CD1c-positive myeloid dendritic cell (primary cell): ENCODE measurements at regions not wholly inside any gene's neighbourhood (a gene's known extent, or its start where the extent isn't known, plus 50 kb on each side); places are given as distances from the start of the nearest gene placed in this dataset.
"Not testable (repeated sequence)": the region's sequence is repeated elsewhere in the genome, so short reads cannot be mapped to it uniquely, and the experiment has no call there.

Source experiments
- DNase-seq: peaks from one replicate; pipeline ENCODE4 v3.0.0-alpha.2; 2016; ENCODE audit errors: extremely low spot score

DNA sequence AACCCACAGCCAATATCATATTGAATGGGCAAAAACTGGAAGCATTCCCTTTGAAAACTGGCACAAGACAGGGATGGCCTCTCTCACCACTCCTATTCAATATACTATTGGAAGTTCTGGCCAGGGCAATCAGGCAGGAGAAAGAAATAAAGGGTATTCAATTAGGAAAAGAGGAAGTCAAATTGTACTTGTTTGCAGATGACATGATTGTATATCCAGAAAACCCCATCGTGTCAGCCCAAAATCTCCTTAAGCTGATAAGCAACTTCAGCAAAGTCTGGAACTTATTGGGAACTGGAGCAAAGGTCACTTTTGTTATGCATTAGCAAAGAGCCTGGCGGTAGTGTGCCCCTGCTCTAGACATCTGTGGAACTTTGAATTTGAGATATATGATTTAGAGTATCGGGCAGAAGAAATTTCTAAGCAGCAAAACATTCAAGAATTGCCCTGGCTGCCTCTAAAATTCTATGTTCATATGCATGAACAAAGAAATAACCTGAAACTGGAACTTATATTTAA, 53.4 kb upstream of the PSMA1 start:
- DNase-seq, result not testable (repeated sequence)

- no peak for DNase-seq
These were observed 57.1 kb upstream of the PSMA1 start for GRCh38 chr11:14577292-14577691.

- no peak for DNase-seq
These were observed 57.8 kb upstream of the PSMA1 start for GRCh38 chr11:14577835-14578529.

- peak; percentile 77 for DNase-seq
These were observed 58.4 kb upstream of the PSMA1 start for GRCh38 chr11:14578541-14578956.

DNA sequence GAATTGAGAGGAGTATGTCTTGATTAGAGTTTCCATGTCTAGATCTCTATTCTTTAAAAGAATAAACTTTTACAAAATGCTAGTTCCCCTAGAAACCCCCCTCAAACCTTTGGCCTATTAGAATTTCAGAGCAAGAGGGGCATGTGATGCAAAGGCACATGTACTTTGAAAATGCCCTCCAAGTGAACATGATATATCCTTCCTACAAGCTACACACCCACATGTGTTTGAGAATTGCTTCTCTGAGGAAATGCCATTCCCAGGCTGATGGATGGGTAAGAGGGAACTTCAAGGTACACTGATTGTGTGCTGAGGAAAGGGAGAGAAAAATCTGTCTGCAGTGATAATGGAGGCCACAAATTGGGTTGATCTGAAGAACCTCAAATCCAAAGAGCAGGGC, 59.5 kb upstream of the PSMA1 start:
- no peak for DNase-seq

DNA sequence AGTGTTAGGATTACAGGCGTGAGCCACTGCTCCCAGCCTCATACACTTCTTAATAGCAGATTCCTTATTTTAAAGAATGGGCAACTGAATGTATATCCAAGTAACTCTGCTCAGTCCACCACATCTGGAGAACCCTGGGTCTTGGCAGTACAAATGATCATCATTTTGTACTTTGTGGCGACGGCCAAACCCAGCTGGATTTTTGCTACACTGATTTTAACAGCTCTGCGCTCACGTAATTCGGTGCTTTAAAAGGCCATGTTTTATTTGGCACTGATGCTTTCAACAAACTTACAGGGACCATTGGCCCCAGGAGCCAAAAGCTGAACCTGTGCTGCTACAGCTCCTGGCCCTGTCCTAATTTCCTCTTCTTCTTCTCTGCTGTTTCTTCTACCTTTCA, 60.8 kb upstream of the PDE3B start:
- no peak for DNase-seq

GRCh38 chr11:14583252-14584034, 60.2 kb upstream of the PDE3B start:
- no peak for DNase-seq

DNA sequence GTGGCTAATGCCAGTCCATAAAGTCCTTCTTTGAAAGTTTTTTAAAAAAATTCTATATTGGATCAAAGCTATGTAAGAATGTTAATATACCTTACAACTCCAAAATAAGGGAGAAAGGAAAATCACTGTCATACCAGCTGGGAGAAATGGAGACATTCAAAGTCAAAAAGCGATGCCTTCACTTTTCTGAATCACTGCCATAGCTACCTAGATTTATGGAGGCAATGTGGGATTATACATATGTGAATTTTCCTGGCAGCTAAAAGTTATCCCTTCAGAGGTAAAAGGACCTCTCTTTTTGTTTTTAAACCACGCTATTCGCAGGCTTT, 59.6 kb upstream of the PDE3B start:
- no peak for DNase-seq

DNA sequence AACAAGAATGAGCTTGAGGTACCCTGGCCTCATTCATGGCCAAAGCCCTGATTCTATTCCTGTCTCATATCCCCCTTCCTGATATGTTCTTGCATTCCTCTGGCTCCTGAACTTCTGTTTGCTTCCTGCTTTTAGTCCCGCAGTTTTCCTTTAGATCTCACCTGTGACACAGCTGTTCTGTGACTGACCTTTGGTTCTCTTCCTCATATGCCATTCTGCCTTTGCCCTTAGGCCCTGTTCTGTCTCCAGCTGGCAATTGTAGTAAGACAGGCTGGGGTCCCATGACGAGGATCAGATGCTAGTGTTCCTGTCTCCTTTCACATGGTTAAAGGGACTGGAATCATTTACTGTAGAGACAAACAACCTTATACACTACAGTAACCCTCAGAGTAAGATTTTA, 59.0 kb upstream of the PDE3B start:
- no peak for DNase-seq

- DNase-seq, result no peak
These were observed 58.2 kb upstream of the PDE3B start for GRCh38 chr11:14585438-14585837.

DNA sequence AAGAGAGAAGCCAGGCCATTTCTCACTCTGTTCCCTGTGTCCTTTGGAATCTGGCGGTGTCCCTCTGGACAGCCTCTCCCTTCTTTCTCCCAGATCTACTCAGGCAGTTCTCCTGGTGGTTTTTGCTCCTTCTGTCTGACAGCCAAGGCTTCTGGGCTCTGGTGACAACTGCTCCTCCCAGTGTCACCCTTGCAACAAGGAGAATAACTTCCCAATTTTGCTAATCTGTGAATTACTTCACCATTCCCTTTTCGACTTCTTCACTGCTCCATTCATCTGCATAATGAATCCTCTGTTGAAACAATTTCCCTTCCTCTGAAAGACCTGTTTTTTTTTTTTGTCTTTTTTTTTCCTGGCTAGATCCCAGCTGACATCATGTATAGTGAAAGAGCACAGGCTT, 56.3 kb upstream of the PDE3B start:
- DNase-seq, result peak; percentile 27

GRCh38 chr11:14588681-14589080, 54.9 kb upstream of the PDE3B start:
- no peak for DNase-seq

- no peak for DNase-seq
These were observed 54.2 kb upstream of the PDE3B start for GRCh38 chr11:14589421-14589820.

DNA sequence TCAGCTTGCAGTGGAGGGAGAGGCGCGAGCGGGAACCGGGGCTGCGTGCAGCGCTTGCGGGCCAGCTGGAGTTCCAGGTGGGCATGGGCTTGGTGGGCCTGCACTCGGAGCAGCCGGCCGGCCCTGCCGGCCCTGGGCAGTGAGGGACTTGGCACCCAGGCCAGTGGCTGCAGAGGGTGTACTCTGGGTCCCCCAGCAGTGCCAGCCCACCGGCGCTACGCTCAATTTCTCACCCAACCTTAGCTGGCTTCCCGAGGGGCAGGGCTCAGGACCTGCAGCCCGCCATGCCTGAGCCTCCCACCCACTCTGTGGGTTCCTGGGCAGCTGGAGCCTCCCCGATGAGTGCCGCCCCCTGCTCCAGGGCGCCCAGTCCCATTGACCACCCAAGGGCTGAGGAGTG, 52.6 kb upstream of the PDE3B start:
- DNase-seq, result not testable (repeated sequence)

- no peak for DNase-seq
These were observed 49.9 kb upstream of the PDE3B start for GRCh38 chr11:14593671-14594070.
